ENCODE measurements at regions not wholly inside any gene's neighbourhood (a gene's known extent, or its start where the extent isn't known, plus 50 kb on each side); places are given as distances from the start of the nearest gene placed in this dataset.

DNA sequence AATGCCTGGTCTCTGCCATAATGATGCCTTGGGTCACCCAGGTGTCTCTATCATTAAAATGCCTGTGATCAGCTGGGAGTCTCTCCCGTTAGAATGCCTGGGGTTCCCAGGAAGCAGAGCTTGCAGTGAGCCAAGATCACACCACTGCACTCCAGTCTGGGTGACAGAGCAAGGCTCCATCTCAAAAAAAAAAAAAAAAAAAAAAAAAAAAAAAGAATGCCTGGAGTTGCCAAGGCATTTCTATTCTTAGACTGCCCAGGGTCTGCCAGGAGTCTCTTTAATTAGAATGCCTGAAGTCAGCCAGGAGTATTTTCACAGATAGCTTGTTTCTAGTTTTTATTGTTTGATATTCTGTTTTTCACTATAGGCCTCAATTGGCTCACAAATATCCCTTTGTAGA is 1552.5 kb downstream of the UQCRFS1 start:
- TF ChIP-seq, protein P1, sequence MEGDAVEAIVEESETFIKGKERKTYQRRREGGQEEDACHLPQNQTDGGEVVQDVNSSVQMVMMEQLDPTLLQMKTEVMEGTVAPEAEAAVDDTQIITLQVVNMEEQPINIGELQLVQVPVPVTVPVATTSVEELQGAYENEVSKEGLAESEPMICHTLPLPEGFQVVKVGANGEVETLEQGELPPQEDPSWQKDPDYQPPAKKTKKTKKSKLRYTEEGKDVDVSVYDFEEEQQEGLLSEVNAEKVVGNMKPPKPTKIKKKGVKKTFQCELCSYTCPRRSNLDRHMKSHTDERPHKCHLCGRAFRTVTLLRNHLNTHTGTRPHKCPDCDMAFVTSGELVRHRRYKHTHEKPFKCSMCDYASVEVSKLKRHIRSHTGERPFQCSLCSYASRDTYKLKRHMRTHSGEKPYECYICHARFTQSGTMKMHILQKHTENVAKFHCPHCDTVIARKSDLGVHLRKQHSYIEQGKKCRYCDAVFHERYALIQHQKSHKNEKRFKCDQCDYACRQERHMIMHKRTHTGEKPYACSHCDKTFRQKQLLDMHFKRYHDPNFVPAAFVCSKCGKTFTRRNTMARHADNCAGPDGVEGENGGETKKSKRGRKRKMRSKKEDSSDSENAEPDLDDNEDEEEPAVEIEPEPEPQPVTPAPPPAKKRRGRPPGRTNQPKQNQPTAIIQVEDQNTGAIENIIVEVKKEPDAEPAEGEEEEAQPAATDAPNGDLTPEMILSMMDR (IDR thresholded peaks at IDR 0.05): no peak
- H3K9me3 Mint-ChIP-seq: peaks cover 27% of the 10 kb centered on the region
- intact Hi-C loops (cut with micrococcal nuclease): no loop called here
- DNase-seq: no peak
- H3K27ac Mint-ChIP-seq: no peak overlapping the region
- no peak overlapping the region for H3K4me3 Mint-ChIP-seq
- ChIA-PET POLR2A (no interaction called here), CTCF (no interaction called here)
- ATAC-seq (ENCODE audit: low read depth): no peak
- H3K4me1 Mint-ChIP-seq: no peaks in the 10 kb centered on the region
- no peaks in the 10 kb centered on the region for H3K27me3 Mint-ChIP-seq
- H3K36me3 Mint-ChIP-seq (ENCODE audit: low read depth): no peaks in the 10 kb centered on the region

GRCh38 chr19:27657271-27658051 is 1555.5 kb downstream of the UQCRFS1 start:
- H3K27me3 Mint-ChIP-seq: no peaks in the 10 kb centered on the region
- no peak overlapping the region for H3K4me3 Mint-ChIP-seq
- H3K9me3 Mint-ChIP-seq: peaks cover 25% of the 10 kb centered on the region
- no peak for DNase-seq
- intact Hi-C loops (cut with micrococcal nuclease): no loop called here
- ChIA-PET CTCF (no interaction called here), POLR2A (no interaction called here)
- TF ChIP-seq, protein P1 (IDR thresholded peaks at IDR 0.05): no peak
- H3K4me1 Mint-ChIP-seq: no peaks in the 10 kb centered on the region
- no peak overlapping the region for H3K27ac Mint-ChIP-seq
- no peak for ATAC-seq (ENCODE audit: low read depth)
- no peaks in the 10 kb centered on the region for H3K36me3 Mint-ChIP-seq (ENCODE audit: low read depth)

DNA sequence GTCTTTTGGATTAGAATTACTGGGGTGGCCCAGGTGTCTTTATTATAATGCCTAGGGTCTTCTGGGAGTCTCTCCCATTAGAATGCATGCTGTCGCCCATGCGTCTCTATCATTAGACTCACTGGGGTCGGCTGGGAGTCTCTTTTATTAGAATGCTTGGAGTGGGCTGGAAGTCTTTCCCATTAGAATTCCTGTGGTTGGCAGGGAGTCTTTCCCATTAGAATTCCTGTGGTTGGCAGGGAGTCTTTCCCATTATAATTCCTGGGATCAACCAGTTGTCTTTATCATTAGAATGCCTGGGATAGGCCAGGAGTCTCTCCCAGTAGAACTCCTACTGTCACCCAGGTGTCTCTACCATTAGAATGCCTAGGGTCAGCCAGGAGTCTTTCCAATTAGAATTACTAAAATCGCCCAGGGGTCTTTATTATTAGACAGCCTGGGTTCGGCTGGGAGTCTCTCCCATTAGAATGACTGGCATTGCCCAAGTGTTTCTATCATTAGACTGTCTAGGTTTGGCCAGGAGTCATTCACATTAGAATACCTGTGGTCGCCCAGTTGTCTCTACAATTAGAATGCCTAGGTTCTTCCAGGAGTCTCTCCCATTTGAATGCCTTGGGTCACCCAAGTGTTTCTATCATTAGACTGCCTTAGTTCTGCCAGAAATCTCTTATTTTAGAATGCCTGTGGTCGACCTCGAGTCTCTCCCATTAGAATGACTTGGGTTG is 1558.5 kb downstream of the UQCRFS1 start:
- no peaks in the 10 kb centered on the region for H3K4me1 Mint-ChIP-seq
- DNase-seq (no peak), ATAC-seq (ENCODE audit: low read depth) (no peak)
- no peaks in the 10 kb centered on the region for H3K36me3 Mint-ChIP-seq (ENCODE audit: low read depth)
- TF ChIP-seq, protein P1 (IDR thresholded peaks at IDR 0.05): no peak
- no peaks in the 10 kb centered on the region for H3K27me3 Mint-ChIP-seq
- ChIA-PET POLR2A (no interaction called here), CTCF (no interaction called here)
- peaks cover 20% of the 10 kb centered on the region for H3K9me3 Mint-ChIP-seq
- H3K4me3 Mint-ChIP-seq: no peak overlapping the region
- H3K27ac Mint-ChIP-seq: no peak overlapping the region
- intact Hi-C loops (cut with micrococcal nuclease): no loop called here

- POLR2A ChIA-PET: no interaction called here
- Mint-ChIP-seq H3K36me3 (ENCODE audit: low read depth) (no peaks in the 10 kb centered on the region), H3K4me3 (no peak overlapping the region), H3K27ac (no peak overlapping the region), H3K4me1 (no peaks in the 10 kb centered on the region), H3K27me3 (no peaks in the 10 kb centered on the region), H3K9me3 (peaks cover 18% of the 10 kb centered on the region)
- DNase-seq: no peak
- TF ChIP-seq, protein P1 (IDR thresholded peaks at IDR 0.05): no peak
- ATAC-seq (ENCODE audit: low read depth): no peak
- intact Hi-C loops (cut with micrococcal nuclease): no loop called here
- CTCF ChIA-PET: no interaction called here
Measured at GRCh38 chr19:27652796-27653195, 1560.2 kb downstream of the UQCRFS1 start.

DNA sequence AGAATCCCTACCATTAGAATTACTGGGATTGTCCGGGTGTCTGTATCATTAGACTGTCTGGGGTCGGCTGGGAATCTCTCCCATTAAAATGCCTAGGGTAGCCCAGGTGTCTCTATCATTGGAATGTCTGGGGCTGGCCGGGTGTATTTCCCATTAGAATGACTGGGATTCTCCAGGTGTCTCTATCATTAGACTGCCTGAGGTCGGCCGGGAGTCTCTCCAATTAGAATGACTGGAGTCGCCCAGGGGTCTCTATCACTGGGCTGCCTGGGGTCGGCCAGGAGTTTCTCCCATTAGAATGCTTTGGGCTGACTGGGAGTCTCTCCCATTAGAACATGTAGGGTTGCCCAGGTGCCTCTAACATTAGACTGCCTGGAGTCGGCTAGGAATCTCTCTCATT is 1560.7 kb downstream of the UQCRFS1 start:
- TF ChIP-seq, protein P1 (IDR thresholded peaks at IDR 0.05): no peak
- no peak overlapping the region for H3K27ac Mint-ChIP-seq
- ATAC-seq (ENCODE audit: low read depth) (no peak), DNase-seq (no peak)
- H3K9me3 Mint-ChIP-seq: peaks cover 13% of the 10 kb centered on the region
- H3K36me3 Mint-ChIP-seq (ENCODE audit: low read depth): no peaks in the 10 kb centered on the region
- POLR2A ChIA-PET: no interaction called here
- intact Hi-C loops (cut with micrococcal nuclease): no loop called here
- H3K4me3 Mint-ChIP-seq: no peak overlapping the region
- CTCF ChIA-PET: no interaction called here
- H3K27me3 Mint-ChIP-seq: no peaks in the 10 kb centered on the region
- no peaks in the 10 kb centered on the region for H3K4me1 Mint-ChIP-seq
